BJ (cell line): ENCODE measurements at regions not wholly inside any gene's neighbourhood (a gene's known extent, or its start where the extent isn't known, plus 50 kb on each side); places are given as distances from the start of the nearest gene placed in this dataset.

Experiments used
- CTCF ChIA-PET: fragments of 350-600 bp; formaldehyde crosslinking; extraction: SDS; loops from one replicate; lab custom pipeline; 2021; ENCODE audit warnings: antibody characterized with exemption, inconsistent platforms; lab: Yijun Ruan, JAX
- POLR2A ChIA-PET: fragments of 300-600 bp; sonication (Branson Sonifier 250); formaldehyde crosslinking; extraction: SDS; loops from one replicate; lab custom pipeline; 2021; ENCODE audit warnings: antibody characterized with exemption; lab: Charles Lee
- DNase-seq: peaks from one replicate; pipeline ENCODE4 v3.0.0-alpha.2; 2011; ENCODE audit warnings: low read depth
- H3K27me3 ChIP-seq: 2 replicates; pipeline ENCODE4 v1.6.0; 2011; ENCODE audit warnings: low read length; ENCODE audit not compliant: control insufficient read depth, insufficient read depth
- H3K36me3 ChIP-seq: 2 replicates; pipeline ENCODE4 v1.5.1; 2011; ENCODE audit warnings: low read length; ENCODE audit not compliant: control insufficient read depth, insufficient read depth
- H3K4me3 ChIP-seq: 2 replicates; pipeline ENCODE4 v1.5.1; 2011; ENCODE audit warnings: low read depth, mild to moderate bottlenecking, control low read depth, low read length
- TF ChIP-seq, protein P1 (sequence below): IDR thresholded peaks from 2 replicates; pipeline ENCODE4 v1.5.1; 2011; ENCODE audit warnings: low read depth, mild to moderate bottlenecking, control low read depth, inconsistent platforms, low read length, moderate library complexity; ENCODE audit not compliant: insufficient read depth

DNA sequence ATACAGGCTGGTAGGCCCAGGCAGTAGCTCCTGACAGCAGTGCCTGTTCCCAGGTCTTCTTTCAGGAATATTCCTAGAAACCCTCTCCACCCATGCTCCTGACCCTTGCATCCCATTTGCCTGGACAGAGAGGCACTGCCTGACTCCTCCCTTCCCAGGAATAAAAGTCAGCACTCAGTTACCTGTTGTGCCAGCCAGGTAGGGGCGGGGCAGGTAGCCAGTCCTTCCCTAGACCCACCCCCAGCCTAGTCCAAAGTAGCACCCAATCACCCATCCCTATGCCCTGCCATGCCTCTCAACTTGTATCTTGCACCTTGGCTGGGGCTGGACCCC is 129.9 kb downstream of the MRPL14 start:
- DNase-seq: no peak
- H3K36me3 ChIP-seq: no peaks in the 10 kb centered on the region
- CTCF ChIA-PET: interaction anchor here (1.0 to 1.8 kb wide), 3 partner anchors 19 to 228 kb away, joined by 3 to 6 read pairs (median 3); no protein-coding TSS in a partner anchor
- no peak overlapping the region for H3K4me3 ChIP-seq
- POLR2A ChIA-PET: no interaction called here
- no peaks in the 10 kb centered on the region for H3K27me3 ChIP-seq
- TF ChIP-seq, protein P1, sequence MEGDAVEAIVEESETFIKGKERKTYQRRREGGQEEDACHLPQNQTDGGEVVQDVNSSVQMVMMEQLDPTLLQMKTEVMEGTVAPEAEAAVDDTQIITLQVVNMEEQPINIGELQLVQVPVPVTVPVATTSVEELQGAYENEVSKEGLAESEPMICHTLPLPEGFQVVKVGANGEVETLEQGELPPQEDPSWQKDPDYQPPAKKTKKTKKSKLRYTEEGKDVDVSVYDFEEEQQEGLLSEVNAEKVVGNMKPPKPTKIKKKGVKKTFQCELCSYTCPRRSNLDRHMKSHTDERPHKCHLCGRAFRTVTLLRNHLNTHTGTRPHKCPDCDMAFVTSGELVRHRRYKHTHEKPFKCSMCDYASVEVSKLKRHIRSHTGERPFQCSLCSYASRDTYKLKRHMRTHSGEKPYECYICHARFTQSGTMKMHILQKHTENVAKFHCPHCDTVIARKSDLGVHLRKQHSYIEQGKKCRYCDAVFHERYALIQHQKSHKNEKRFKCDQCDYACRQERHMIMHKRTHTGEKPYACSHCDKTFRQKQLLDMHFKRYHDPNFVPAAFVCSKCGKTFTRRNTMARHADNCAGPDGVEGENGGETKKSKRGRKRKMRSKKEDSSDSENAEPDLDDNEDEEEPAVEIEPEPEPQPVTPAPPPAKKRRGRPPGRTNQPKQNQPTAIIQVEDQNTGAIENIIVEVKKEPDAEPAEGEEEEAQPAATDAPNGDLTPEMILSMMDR: no peak

DNA sequence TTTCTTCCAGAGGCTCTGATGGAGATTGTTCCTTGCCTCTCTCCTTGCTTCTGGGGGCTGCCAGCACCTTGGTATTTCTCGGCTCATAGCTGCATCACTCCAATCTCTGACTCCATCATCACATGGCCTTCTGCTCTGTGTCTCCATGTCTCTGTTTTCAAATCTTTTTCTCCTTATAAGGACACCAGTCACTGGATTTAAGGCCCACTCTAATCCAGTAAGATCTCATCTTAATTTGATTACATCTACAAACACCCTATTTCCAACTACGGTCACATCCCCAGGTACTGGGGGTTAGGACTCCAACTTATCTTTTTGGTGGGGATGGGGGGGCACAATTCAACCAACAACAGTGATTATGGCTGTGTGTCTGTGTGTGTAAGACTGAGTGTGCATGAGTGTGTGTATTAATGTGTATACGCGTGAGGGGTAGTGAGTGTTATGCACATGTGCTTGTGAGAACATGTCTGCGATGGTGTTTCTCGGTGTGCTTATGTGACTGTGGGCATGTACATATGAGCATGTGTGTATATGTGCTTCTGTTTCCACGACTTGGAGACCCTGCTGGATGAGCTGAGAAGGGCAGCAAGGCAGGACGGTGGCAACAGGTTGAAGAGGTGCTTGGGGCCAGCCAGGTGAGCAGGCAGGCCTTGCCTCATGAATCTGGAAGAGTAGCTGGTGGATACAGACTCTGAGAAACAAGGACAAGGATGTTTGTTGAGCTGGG is 130.5 kb downstream of the MRPL14 start:
- Histone ChIP-seq H3K36me3 (no peaks in the 10 kb centered on the region), H3K27me3 (no peaks in the 10 kb centered on the region), H3K4me3 (no peak overlapping the region)
- ChIA-PET CTCF (interaction anchor here (1.0 to 1.6 kb wide), 2 partner anchors 19 to 42 kb away, joined by 3 read pairs; no protein-coding TSS in a partner anchor), POLR2A (no interaction called here)
- DNase-seq: no peak
- TF ChIP-seq, protein P1: no peak

DNA sequence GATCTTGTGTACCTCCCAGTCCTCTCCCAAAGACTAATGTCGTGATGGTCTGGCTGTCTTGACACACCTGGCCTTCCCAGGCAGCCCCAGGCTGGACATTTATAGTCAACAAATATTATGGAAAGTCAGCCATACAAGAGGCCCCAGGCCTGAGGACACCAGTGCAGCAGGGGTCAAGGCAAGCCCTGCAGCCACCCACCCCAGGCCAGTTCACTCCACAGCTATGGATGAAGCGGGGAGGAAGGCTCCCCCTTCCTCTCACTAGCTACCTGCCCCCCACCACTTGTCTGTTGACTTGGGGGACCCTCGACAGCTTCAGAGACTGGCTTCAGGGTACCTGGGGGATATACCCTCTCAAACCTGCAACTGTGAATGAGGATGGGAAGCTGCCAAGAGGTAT is 132.1 kb downstream of the MRPL14 start:
- ChIA-PET POLR2A (no interaction called here), CTCF (interaction anchor here (0.8 to 1.2 kb wide), 2 partner anchors 16 to 25 kb away, joined by 3 to 5 read pairs; no protein-coding TSS in a partner anchor)
- no peak for DNase-seq
- H3K27me3 ChIP-seq: no peaks in the 10 kb centered on the region
- no peak overlapping the region for H3K4me3 ChIP-seq
- no peaks in the 10 kb centered on the region for H3K36me3 ChIP-seq
- TF ChIP-seq, protein P1: no peak

DNA sequence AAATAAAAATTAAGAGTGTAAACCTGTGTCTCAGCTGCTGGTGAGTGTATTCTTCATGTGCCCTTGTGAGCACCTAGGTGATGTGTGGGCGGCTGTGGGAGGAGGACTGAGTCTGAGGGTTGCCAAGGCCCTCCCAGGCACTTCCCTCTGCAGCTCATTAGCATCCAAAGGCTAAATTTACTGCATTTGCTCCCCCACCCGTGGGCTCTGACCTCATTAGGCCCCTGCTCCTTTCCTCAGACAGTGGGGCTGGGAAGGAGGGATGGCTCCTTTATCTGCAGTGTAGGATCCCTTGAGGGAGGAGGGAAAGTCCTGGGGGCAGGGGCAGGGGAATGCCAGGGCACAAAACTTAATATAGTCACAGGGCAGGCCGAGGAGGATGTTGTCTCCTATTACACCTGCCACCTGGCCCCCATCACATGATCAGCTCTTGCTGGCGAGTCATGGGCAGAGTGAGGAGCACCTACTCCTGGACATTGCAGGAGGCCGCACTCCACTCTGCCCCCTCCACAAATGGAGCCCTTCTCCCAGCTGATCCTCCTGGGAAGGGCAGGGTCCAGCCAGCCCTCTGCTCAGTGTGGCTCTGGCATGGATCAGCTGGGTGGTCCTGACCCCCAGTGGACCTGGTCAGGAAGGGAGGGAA is 133.2 kb downstream of the MRPL14 start:
- Histone ChIP-seq H3K36me3 (no peaks in the 10 kb centered on the region), H3K27me3 (no peaks in the 10 kb centered on the region), H3K4me3 (no peak overlapping the region)
- ChIA-PET CTCF (interaction anchor here (0.9 to 5.1 kb wide), 5 partner anchors 80 to 249 kb away, joined by 3 to 20 read pairs (median 3); no protein-coding TSS in a partner anchor), POLR2A (no interaction called here)
- DNase-seq: no peak
- TF ChIP-seq, protein P1: no peak
